GM19023 (cell line): ENCODE measurements at regions not wholly inside any gene's neighbourhood (a gene's known extent, or its start where the extent isn't known, plus 50 kb on each side); places are given as distances from the start of the nearest gene placed in this dataset.
"Not testable (repeated sequence)": the region's sequence is repeated elsewhere in the genome, so short reads cannot be mapped to it uniquely, and the experiment has no call there.

Source experiments
- ATAC-seq: cut with Tn5 transposase; IDR thresholded peaks from one replicate; pipeline ENCODE4 v1.9.1; 2021; ENCODE audit warnings: mild to moderate bottlenecking, moderate library complexity; ENCODE audit not compliant: unreplicated experiment

- ATAC-seq, result no peak
These were observed 299.4 kb downstream of the MAN2A1 start for GRCh38 chr5:109989161-109989560.

GRCh38 chr5:109989994-109990722 is 300.4 kb downstream of the MAN2A1 start:
- ATAC-seq, result no peak

- ATAC-seq, result no peak
These were observed 301.1 kb downstream of the MAN2A1 start for GRCh38 chr5:109990723-109991359.

- no peak for ATAC-seq
These were observed 302.7 kb downstream of the MAN2A1 start for GRCh38 chr5:109992264-109992915.

GRCh38 chr5:109994135-109994534 is 304.4 kb downstream of the MAN2A1 start:
- ATAC-seq, result no peak

GRCh38 chr5:109996246-109996645 is 306.5 kb downstream of the MAN2A1 start:
- ATAC-seq, result no peak

GRCh38 chr5:109997161-109997560 is 307.4 kb downstream of the MAN2A1 start:
- ATAC-seq, result no peak

- no peak for ATAC-seq
These were observed 308.5 kb downstream of the MAN2A1 start for GRCh38 chr5:109998208-109998607.

- ATAC-seq, result no peak
These were observed 309.0 kb downstream of the MAN2A1 start for GRCh38 chr5:109998726-109999125.

GRCh38 chr5:110001648-110002047 is 311.9 kb downstream of the MAN2A1 start:
- no peak for ATAC-seq

GRCh38 chr5:110002652-110003051 is 312.9 kb downstream of the MAN2A1 start:
- ATAC-seq, result no peak

GRCh38 chr5:110005907-110006562 is 316.3 kb downstream of the MAN2A1 start:
- ATAC-seq, result not testable (repeated sequence)

GRCh38 chr5:110007101-110007500 is 317.4 kb downstream of the MAN2A1 start:
- no peak for ATAC-seq

GRCh38 chr5:110008131-110008530 is 318.4 kb downstream of the MAN2A1 start:
- ATAC-seq, result no peak

- ATAC-seq, result no peak
These were observed 322.4 kb downstream of the MAN2A1 start for GRCh38 chr5:110012145-110012544.

- no peak for ATAC-seq
These were observed 323.3 kb downstream of the MAN2A1 start for GRCh38 chr5:110013017-110013416.

GRCh38 chr5:110017854-110018253 is 328.1 kb downstream of the MAN2A1 start:
- no peak for ATAC-seq

- no peak for ATAC-seq
These were observed 328.8 kb downstream of the MAN2A1 start for GRCh38 chr5:110018509-110018908.

GRCh38 chr5:110019119-110019518 is 329.4 kb downstream of the MAN2A1 start:
- ATAC-seq, result no peak

GRCh38 chr5:110019780-110020179 is 330.1 kb downstream of the MAN2A1 start:
- ATAC-seq, result no peak

GRCh38 chr5:110021251-110021650 is 331.5 kb downstream of the MAN2A1 start:
- no peak for ATAC-seq

GRCh38 chr5:110025160-110025559 is 335.4 kb downstream of the MAN2A1 start:
- ATAC-seq, result no peak
